Activated B cell treated with CpG ODN at 0.5 μM for 24 hours (primary cell): ENCODE measurements at regions not wholly inside any gene's neighbourhood (a gene's known extent, or its start where the extent isn't known, plus 50 kb on each side); places are given as distances from the start of the nearest gene placed in this dataset.

Source experiments
- ATAC-seq: fragments of 200-7000 bp; cut with Tn5 transposase; one replicate; pipeline ENCODE4 v1.10.0; 2021; ENCODE audit warnings: low read depth, mild to moderate bottlenecking, moderate library complexity
- CTCF ChIA-PET: fragments of 350-600 bp; sonication (Branson Sonifier 250); formaldehyde crosslinking; loops from one replicate; lab custom pipeline; 2021; ENCODE audit warnings: antibody characterized with exemption; lab: Charles Lee
- POLR2A ChIA-PET: fragments of 350-600 bp; sonication (Branson Sonifier 250); formaldehyde crosslinking; loops from one replicate; lab custom pipeline; 2021; ENCODE audit warnings: antibody characterized with exemption; lab: Charles Lee
- DNase-seq: peaks from one replicate; pipeline ENCODE4 v3.0.0; 2022
- H3K27ac Mint-ChIP-seq: one replicate; pipeline ENCODE4 v1.8.0; 2020; ENCODE audit warnings: mixed read lengths
- H3K27me3 Mint-ChIP-seq: one replicate; pipeline ENCODE4 v1.8.0; 2021; ENCODE audit warnings: mixed read lengths
- H3K36me3 Mint-ChIP-seq: one replicate; pipeline ENCODE4 v1.8.0; 2021; ENCODE audit warnings: low read depth, mixed read lengths
- H3K4me1 Mint-ChIP-seq: one replicate; pipeline ENCODE4 v1.8.0; 2021; ENCODE audit warnings: mixed read lengths
- H3K4me3 Mint-ChIP-seq: one replicate; pipeline ENCODE4 v1.8.0; 2020; ENCODE audit warnings: mild to moderate bottlenecking, mixed read lengths
- H3K9me3 Mint-ChIP-seq: one replicate; pipeline ENCODE4 v1.8.0; 2020; ENCODE audit warnings: mixed read lengths
- CTCF ChIP-seq: fragments of 200-600 bp; IDR thresholded peaks from one replicate; pipeline ENCODE4 v1.8.0; 2022; ENCODE audit warnings: antibody characterized with exemption, mild to moderate bottlenecking
- intact Hi-C: fragments of 100-400 bp; cut with micrococcal nuclease; formaldehyde crosslinking; loops from one replicate; pipeline ENCODE4 v1.15.1; 2024

- ChIA-PET POLR2A (no interaction called here), CTCF (no interaction called here)
- H3K27ac Mint-ChIP-seq: no peak overlapping the region
- H3K4me1 Mint-ChIP-seq: no peaks in the 10 kb centered on the region
- no peaks in the 10 kb centered on the region for H3K36me3 Mint-ChIP-seq
- TF ChIP-seq CTCF: no peak
- intact Hi-C loops: loop anchor here (5.0 kb wide), 1 partner anchor 268 kb away; no protein-coding TSS in a partner anchor
- no peak overlapping the region for H3K4me3 Mint-ChIP-seq
- H3K27me3 Mint-ChIP-seq: no peaks in the 10 kb centered on the region
- DNase-seq: no peak
- ATAC-seq: no peak
- peaks cover 3% of the 10 kb centered on the region for H3K9me3 Mint-ChIP-seq
These were observed 56.4 kb upstream of the SPOCK3 start for GRCh38 chr4:167290678-167291077.

- ChIA-PET CTCF (no interaction called here), POLR2A (no interaction called here)
- Mint-ChIP-seq H3K4me1 (no peaks in the 10 kb centered on the region), H3K27me3 (no peaks in the 10 kb centered on the region), H3K9me3 (peaks cover 4% of the 10 kb centered on the region), H3K27ac (no peak overlapping the region), H3K4me3 (no peak overlapping the region), H3K36me3 (no peaks in the 10 kb centered on the region)
- no peak for TF ChIP-seq CTCF
- DNase-seq (no peak), ATAC-seq (no peak)
- intact Hi-C loops: no loop called here
These were observed 74.6 kb upstream of the SPOCK3 start for GRCh38 chr4:167308876-167309275.

GRCh38 chr4:167321299-167321698, 87.0 kb upstream of the SPOCK3 start:
- H3K4me1 Mint-ChIP-seq: no peaks in the 10 kb centered on the region
- DNase-seq (no peak), ATAC-seq (no peak)
- no peak overlapping the region for H3K27ac Mint-ChIP-seq
- H3K27me3 Mint-ChIP-seq: no peaks in the 10 kb centered on the region
- peaks cover 4% of the 10 kb centered on the region for H3K9me3 Mint-ChIP-seq
- intact Hi-C loops: no loop called here
- CTCF ChIA-PET: no interaction called here
- POLR2A ChIA-PET: no interaction called here
- H3K36me3 Mint-ChIP-seq: no peaks in the 10 kb centered on the region
- no peak for TF ChIP-seq CTCF
- H3K4me3 Mint-ChIP-seq: no peak overlapping the region

GRCh38 chr4:167339781-167340180, 105.5 kb upstream of the SPOCK3 start:
- POLR2A ChIA-PET: no interaction called here
- Mint-ChIP-seq H3K9me3 (peaks cover 5% of the 10 kb centered on the region), H3K27ac (no peak overlapping the region), H3K4me1 (no peaks in the 10 kb centered on the region), H3K36me3 (no peaks in the 10 kb centered on the region), H3K27me3 (no peaks in the 10 kb centered on the region), H3K4me3 (no peak overlapping the region)
- CTCF ChIA-PET: no interaction called here
- no peak for TF ChIP-seq CTCF
- DNase-seq (no peak), ATAC-seq (no peak)
- intact Hi-C loops: no loop called here

GRCh38 chr4:167359711-167360110, 125.4 kb upstream of the SPOCK3 start:
- ChIA-PET CTCF (no interaction called here), POLR2A (no interaction called here)
- Mint-ChIP-seq H3K9me3 (no peaks in the 10 kb centered on the region), H3K36me3 (no peaks in the 10 kb centered on the region), H3K27me3 (no peaks in the 10 kb centered on the region), H3K4me1 (no peaks in the 10 kb centered on the region), H3K4me3 (no peak overlapping the region), H3K27ac (no peak overlapping the region)
- ATAC-seq (no peak), DNase-seq (no peak)
- intact Hi-C loops: no loop called here
- no peak for TF ChIP-seq CTCF
